ENCODE measurements at regions not wholly inside any gene's neighbourhood (a gene's known extent, or its start where the extent isn't known, plus 50 kb on each side); places are given as distances from the start of the nearest gene placed in this dataset.
"Not testable (repeated sequence)": the region's sequence is repeated elsewhere in the genome, so short reads cannot be mapped to it uniquely, and the experiment has no call there.

- BruUV-seq (replicated peaks); intact Hi-C loops (cut with micrococcal nuclease); CTCF ChIA-PET: not testable (repeated sequence)
These were observed 167.6 kb downstream of the CXXC4 start for GRCh38 chr4:104326991-104327694.

GRCh38 chr4:104302731-104303130 lies 192.0 kb downstream of the CXXC4 start:
- no peak for ATAC-seq
- Histone ChIP-seq H2AFZ (ENCODE audit: low read depth, low read length, poor library complexity, severe bottlenecking) (no peak overlapping the region), H3K9ac (ENCODE audit: low read length) (no peak overlapping the region), H3K4me2 (ENCODE audit: low read length) (no peak overlapping the region), H3K9me3 (ENCODE audit: control insufficient read depth in 1 of 2, insufficient read depth in 1 of 2, low read depth in 1 of 2, low read length in 2 of 2) (no peaks in the 10 kb centered on the region), H4K20me1 (ENCODE audit: insufficient read depth) (no peaks in the 10 kb centered on the region), H3K79me2 (ENCODE audit: insufficient read depth, low read length) (no peaks in the 10 kb centered on the region), H3K4me1 (ENCODE audit: control insufficient read depth in 1 of 2, insufficient read depth in 2 of 2, low read length in 2 of 2) (no peaks in the 10 kb centered on the region), H3K36me3 (ENCODE audit: control insufficient read depth in 1 of 2, insufficient read depth in 2 of 2, low read length in 2 of 2) (no peaks in the 10 kb centered on the region), H3K4me3 (replicated peaks in 1 of 2; ENCODE audit: low read depth in 1 of 2, low read length in 2 of 2) (no peak overlapping the region), H3K9me2 (ENCODE audit: insufficient read depth) (0 out of 2 replicates have a peak, but pooled peaks cover 3% of the 10 kb centered on the region), H3K27ac (ENCODE audit: low read depth, low read length) (no peak overlapping the region), H3K27me3 (ENCODE audit: insufficient read depth, low read length) (no peaks in the 10 kb centered on the region)
- intact Hi-C loops (cut with micrococcal nuclease), result no loop called here
- ChIA-PET POLR2A (no interaction called here), CTCF (no interaction called here), RAD21 (ENCODE audit: low non-redundant PET in 1 of 2, low total read pairs in 2 of 2, uncharacterized antibody in 2 of 2, unreplicated experiment in 2 of 2) (no interaction called here)
- no peak for DNase-seq (ENCODE audit: low read depth, low spot score)
- no TSS peak for BruUV-seq (replicated peaks)
- no peak for TF ChIP-seq CBX3 (IDR thresholded peaks at IDR 0.05; ENCODE audit: low read depth)
- TF ChIP-seq POLR2AphosphoS5 (IDR thresholded peaks at IDR 0.05; ENCODE audit: low read depth, low read length), result no peak
- TF ChIP-seq MAX (IDR thresholded peaks at IDR 0.05), result no peak
- no peak for TF ChIP-seq ZBTB33 (IDR thresholded peaks at IDR 0.05; ENCODE audit: extremely low read depth, insufficient replicate concordance, low read length)
- TF ChIP-seq ZFX (IDR thresholded peaks at IDR 0.05), result no peak
- TF ChIP-seq SRF (IDR thresholded peaks at IDR 0.05; ENCODE audit: low read depth), result no peak
- TF ChIP-seq EZH2phosphoT487 (IDR thresholded peaks at IDR 0.05; ENCODE audit: borderline replicate concordance), result no peak
- TF ChIP-seq EZH2 (IDR thresholded peaks at IDR 0.05), result no peak
- no peak for TF ChIP-seq REST (IDR thresholded peaks at IDR 0.05; ENCODE audit: low read depth)
- no peak for TF ChIP-seq RAD21 (IDR thresholded peaks at IDR 0.05; ENCODE audit: low read depth)
- no peak for TF ChIP-seq POLR2A (IDR thresholded peaks at IDR 0.05; ENCODE audit: borderline replicate concordance, extremely low read depth, insufficient read depth, insufficient read length)
- no peak for TF ChIP-seq CTCF (IDR thresholded peaks at IDR 0.05 in 2 of 3, conservative IDR thresholded peaks at IDR 0.05 in 1 of 3; ENCODE audit: borderline replicate concordance in 1 of 3, insufficient read depth in 1 of 3, low read depth in 2 of 3, low read length in 2 of 3)

More at GRCh38 chr4:104326991-104327694, 167.6 kb downstream of the CXXC4 start:
- H3K4me3 ChIP-seq (replicated peaks in 1 of 2; ENCODE audit: low read depth in 1 of 2, low read length in 2 of 2); ATAC-seq; H3K79me2 ChIP-seq (ENCODE audit: insufficient read depth, low read length); H4K20me1 ChIP-seq (ENCODE audit: insufficient read depth); RAD21 ChIA-PET (ENCODE audit: low non-redundant PET in 1 of 2, low total read pairs in 2 of 2, uncharacterized antibody in 2 of 2, unreplicated experiment in 2 of 2); H3K4me1 ChIP-seq (ENCODE audit: control insufficient read depth in 1 of 2, insufficient read depth in 2 of 2, low read length in 2 of 2); DNase-seq (ENCODE audit: low read depth, low spot score); H3K27me3 ChIP-seq (ENCODE audit: insufficient read depth, low read length); H3K9me2 ChIP-seq (ENCODE audit: insufficient read depth); H3K27ac ChIP-seq (ENCODE audit: low read depth, low read length); H2AFZ ChIP-seq (ENCODE audit: low read depth, low read length, poor library complexity, severe bottlenecking); POLR2A ChIA-PET; H3K36me3 ChIP-seq (ENCODE audit: control insufficient read depth in 1 of 2, insufficient read depth in 2 of 2, low read length in 2 of 2); H3K9me3 ChIP-seq (ENCODE audit: control insufficient read depth in 1 of 2, insufficient read depth in 1 of 2, low read depth in 1 of 2, low read length in 2 of 2); H3K4me2 ChIP-seq (ENCODE audit: low read length); H3K9ac ChIP-seq (ENCODE audit: low read length): not testable (repeated sequence)
